Activated gamma-delta T cell (primary cell): ENCODE measurements at regions not wholly inside any gene's neighbourhood (a gene's known extent, or its start where the extent isn't known, plus 50 kb on each side); places are given as distances from the start of the nearest gene placed in this dataset.
"Not testable (repeated sequence)": the region's sequence is repeated elsewhere in the genome, so short reads cannot be mapped to it uniquely, and the experiment has no call there.

Source experiments
- DNase-seq: peaks from one replicate; lab custom pipeline; 2025; lab: John Stamatoyannopoulos, UW

DNA sequence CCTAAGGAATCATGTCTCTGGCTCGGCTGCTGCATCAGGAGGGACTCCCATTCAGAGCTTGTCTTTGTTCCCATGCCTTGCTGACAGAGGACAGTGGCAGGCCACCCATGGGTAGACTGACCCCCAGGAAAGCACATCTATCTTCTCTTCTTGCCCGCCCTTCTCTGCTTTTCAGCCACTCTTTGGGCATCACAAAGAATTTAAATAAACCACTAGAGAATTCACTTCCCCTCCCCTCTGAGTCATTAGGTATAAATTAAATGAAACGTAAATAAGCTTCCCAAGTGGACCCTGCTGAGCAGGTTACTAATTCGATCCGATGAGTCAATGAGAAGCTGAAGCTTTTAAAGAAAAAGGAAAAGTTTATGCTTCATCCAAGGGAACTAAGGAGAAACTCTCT lies 97.0 kb downstream of the DRD1 start:
- no peak for DNase-seq

DNA sequence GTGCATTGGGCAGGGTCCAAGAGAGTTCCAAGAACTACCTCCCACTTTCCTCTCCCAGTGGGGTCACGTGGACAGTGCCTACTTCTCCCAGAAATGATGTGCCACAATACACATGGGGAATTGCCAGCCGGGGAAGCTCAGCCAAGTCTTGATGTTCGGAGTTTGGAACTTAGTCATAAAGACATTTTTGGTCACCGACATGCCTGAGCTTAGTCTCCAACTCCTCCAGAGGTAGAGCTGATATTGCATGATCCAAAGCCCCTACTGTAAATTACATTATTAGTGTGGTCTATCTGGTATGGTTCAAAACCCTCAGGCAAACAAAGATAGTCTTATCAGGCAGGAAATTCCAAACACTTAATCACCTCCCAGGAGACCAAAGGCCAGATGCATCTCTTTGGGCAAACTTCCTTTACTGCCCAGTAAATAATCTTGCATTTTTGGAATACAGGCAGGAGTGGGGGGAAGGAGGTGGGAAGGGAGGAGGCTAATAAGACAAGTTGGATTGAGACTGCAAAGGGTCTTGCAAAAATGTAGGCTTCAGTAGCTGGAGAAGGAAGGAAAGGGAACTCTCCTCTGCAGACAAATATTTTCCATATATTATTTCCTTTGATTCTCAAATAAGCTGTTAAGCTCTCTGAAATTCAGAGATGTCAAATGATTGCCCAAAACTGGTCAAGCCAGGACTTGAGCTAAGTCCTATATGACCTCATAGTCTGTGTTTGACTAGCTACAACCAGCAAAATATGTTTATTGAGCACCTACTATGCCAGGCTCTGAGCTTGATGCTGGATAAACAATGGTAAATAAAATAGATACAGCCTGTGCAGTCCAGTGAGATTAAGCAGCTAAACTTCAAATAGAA lies 99.4 kb downstream of the DRD1 start:
- no peak for DNase-seq

DNA sequence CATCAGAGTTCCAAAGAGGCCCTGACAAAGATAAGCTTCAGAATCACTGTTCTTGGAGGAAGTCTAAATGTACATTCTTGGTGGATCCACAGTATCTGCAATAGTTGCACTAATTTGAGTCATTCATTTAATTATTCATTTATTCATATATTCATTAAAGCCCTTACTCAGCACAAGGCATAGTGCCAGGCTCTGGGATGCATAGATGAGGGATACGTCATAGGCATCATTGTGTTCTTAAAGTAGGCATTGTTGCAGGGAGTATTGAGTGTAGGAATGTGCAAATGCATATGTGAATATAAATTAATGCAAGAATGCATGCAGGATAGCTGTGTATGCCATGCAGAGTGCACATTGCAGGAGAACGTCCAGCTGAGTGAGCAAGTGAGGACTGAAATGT lies 100.7 kb downstream of the DRD1 start:
- no peak for DNase-seq

DNA sequence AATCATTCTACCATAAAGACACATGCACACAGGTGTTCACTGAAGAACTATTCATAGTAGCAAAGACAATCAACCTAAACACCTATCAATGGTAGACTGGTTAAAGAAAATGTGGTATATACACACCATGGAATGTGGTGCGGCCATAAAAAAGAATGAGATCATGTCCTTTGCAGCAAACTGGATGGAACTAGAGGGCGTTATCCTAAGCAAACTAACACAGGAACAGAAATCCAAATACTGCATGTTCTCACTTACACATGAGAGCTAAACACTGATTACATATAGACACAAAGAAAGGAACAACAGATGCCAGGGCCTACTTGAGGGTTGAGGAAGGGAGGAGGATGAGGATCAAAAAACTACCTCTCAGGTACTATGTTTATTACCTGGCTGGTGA lies 103.8 kb downstream of the DRD1 start:
- no peak for DNase-seq

DNA sequence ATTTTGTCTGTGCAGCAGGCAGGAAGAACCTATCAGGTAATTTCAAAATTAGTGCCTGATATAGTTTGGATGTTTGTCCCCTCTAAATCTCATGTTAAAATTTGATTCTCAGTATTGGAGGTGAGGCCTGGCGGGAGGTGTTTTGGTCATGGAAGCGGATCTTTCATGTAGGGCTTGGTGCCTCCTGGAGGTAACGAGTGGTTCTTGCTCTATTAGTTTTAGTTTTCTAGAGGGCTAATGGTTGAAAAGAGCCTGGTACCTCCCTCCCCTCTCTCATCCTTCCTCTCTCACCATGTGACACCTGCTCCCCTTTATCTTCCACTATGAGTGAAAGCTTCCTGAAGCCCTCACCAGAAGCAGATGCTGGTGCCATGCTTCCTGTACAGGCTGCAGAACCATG lies 106.3 kb downstream of the DRD1 start:
- no peak for DNase-seq

DNA sequence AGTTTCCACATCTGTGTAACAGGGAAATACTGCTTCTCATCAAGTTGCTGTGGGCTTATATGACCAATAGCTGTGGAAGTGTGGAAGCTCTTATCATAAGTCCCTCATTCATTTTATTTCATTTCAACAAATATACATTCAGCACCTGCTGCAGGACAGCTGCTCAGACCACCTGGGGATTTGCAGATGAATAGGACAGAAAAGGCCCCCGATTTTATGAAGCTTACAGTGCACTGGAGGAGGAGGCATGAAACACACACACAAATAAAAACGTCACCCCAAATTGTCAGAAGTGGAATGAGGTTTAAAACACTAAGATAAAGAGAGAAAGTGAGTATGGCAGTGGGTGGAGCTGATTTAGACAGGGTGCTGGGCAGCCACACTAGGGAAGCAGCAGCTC lies 107.2 kb downstream of the DRD1 start:
- DNase-seq, result no peak

DNA sequence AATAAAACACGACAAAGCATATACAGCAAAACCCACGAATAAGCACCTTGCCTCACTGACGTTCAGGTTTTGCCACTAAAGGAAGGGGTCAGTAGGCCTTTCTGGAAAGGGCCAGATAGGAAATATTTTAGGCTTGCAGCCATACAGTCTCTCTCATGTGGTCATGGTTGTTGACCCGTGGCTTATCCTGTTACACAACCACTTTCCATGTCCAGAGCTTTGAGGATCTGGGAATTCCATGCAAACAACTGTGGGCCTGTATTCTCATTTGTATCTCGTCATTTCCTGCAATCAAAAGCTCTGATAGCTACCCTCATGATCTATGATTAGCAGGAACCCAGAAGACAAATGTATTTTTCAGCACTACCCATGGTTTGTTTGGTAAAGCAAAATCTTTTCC lies 108.3 kb downstream of the DRD1 start:
- no peak for DNase-seq

DNA sequence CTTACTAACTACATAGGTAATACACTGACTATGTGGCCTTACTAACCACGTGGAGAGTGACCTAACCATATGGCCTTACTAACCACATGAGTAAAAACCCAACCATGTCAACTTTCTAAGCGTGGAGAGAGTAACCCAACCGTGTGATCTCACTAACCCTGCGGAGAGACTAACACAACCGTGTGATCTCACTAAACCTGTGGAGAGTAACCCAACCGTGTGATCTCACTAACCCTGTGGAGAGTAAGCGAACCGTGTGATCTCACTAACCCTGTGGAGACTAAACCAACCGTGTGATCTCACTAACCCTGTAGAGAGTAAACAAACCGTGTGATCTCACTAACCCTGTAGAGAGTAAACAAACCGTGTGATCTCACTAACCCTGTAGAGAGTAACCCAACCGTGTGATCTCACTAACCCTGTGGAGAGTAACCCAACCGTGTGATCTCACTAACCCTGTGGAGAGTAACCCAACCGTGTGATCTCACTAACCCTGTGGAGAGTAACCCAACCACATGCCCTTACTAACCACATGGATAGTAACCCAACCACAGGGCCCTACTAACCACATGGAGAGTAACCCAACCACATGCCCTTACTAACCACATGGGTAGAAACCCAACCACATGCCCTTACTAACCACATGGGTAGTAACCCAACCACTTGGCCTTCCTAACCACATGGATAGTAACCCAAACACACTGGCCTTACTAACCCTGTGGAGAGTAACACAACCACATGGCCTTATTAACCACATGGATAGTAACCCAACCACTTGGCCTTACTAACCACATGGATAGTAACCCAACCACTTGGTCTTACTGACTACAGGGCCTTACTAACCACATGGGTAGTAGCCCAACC lies 112.6 kb downstream of the DRD1 start:
- DNase-seq, result not testable (repeated sequence)

DNA sequence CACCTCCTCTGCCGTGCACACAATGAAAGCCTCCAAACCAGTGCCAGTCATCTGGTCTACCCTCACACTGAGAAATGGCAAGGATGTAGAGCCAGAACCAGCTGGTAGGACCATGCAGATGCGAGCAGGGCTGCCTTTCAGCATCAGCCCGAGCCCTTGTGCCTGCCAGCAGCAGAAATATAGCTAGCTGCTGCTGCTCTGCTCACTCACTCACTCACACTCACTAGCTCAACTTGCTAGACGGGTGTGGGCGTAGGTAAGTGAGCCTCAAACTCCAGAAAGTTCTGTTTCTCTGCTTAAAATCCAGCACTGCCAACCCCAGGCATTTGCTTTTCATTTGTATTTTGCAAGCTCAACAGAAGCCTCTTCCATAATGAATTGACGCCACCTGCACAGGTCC lies 114.0 kb downstream of the DRD1 start:
- DNase-seq, result no peak

DNA sequence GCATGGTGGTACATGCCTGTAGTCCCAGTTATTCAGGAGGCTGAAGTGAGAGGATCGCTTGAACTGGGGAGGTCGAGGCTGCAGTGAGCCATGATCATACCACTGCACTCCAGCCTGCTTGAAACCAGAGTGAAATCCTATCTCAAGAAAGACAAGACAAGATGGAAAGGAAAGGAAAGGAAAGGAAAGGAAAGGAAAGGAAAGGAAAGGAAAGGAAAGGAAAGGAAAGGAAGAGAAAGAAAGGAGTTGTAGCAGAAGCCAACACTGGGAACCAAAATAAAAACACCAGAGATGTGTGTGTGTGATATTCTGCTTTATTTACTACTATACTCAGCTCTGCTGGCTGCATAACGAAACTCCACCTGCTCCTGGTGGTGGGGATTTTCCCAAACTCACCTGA lies 115.3 kb downstream of the DRD1 start:
- no peak for DNase-seq

DNA sequence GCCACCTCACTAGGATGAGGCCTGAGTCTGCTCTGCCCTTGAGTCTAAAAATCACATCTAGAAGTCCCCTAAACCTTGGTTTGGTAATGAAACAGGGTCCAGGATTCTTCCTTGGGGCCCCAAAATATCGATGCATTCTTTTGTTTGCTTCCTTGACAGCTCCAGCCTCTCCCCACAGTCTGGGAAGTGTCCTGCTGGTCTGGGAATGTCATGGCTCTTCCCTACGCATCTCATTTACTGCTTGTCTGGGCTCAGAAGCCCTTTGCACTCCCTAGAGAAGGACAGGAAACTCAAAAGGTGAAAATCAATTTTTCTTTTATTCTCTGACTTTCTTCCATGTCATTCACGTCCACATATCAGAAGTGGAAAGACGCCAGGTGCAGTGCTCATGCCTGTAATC lies 115.8 kb downstream of the DRD1 start:
- DNase-seq, result no peak

DNA sequence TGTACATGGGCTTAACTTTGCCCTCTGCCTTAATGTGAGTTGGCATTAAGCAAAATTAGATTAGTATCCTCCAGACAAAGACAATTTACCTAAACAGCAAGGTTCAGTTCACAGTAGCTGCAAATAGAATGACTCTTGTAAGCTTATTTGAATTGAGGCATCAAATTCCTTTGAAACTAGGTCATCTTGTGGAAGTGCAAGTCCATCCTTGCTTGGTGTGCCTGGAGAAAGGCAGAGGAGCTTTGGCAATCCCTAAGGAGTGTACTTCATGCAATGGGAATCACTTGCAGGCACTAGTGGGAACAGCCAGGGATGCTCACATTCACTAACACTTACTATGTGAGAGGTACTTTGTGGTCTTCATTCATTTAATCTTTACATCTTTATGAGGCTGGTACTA lies 118.3 kb downstream of the DRD1 start:
- no peak for DNase-seq

DNA sequence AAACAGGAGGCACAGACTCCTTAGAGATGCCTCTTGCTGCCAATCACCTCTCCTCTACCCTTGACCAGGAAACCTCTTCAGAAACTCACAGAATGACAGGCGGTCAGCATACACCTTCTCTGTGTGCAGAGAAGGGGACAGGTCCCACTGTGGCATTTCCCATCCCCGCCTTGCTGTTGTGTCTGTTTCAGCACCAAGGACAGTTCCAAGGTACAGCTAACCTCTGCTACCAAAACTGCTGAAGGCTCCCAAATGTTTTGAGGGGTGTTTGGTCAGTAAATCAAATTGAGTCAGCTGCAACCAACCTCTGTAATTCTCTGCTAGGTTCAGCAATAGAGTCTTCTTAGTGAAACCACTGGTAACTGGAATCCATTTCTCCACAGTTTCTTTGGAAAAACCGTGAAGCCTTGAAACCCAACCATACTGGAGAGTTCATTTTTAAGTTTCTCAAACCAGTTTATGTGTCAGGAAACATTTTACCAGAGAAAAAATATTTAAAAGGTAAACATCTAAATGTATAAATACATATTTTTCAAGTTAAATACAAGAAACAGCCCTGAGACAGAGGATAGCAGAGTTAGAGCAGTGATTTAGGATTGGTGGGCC lies 122.0 kb downstream of the DRD1 start:
- DNase-seq, result no peak

DNA sequence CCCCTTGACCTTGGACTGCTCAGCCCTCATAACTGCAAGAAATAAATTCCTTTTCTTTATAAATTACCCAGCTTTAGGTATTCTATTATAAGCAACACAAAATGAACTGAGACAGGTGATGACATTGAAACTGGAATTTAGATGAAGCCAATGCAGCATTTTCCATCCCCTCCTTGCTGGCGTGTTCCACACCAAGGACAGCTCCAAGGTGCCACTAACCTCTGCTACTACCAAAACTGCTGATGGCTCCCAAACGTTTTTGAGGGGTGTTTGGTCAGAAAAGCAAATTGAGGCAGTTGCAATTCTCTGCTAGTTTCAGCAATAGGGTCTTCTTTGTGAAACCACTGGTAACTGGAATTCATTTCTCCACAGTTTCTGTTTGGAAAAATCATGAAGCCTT lies 124.8 kb downstream of the DRD1 start:
- no peak for DNase-seq

DNA sequence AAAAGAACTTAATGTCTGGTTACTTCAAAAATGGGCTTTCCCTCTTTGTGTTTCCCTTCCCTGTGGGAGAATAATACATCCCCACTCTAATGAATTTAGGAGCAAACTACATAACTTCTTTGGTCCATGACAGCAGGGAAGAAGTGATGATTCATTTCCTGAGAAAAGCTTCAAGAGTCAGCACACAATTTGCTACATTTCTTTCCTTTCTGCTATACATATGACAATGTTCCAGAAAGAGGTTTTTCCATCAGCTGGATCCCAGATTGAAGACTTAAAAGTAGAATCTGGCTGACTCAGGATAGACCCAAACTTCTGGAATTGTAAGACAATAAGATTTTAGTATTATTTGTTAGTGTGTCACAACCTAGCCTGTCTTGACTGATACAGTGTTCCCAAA lies 126.1 kb downstream of the DRD1 start:
- DNase-seq, result no peak

DNA sequence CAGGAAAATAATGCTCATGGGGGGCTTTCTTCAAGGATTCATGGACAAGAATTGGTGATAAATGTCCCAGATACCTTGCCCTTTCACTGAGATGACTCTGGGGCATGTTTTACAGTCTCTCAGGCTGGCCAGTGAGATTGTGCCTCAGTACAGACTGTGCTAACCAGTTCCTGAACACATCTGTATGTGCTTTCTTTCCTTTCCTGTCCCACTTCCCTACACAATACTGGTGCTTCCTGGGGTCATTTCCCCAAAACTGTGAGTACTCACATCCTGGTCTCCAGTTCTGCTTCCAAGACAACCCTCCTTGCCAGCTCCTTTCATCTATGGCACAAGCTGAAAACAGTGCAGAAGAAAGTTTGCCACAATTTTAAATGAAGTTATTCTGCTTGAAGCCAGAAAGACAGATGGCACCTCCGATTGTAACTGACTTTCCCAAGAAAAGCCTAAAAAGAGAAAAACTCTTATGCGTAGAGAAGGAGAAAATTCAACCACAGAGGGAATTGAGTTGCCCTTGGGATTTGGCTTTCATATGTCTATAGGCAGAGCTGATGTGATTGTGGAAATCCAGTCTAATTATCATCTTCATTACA lies 134.7 kb downstream of the DRD1 start:
- no peak for DNase-seq

DNA sequence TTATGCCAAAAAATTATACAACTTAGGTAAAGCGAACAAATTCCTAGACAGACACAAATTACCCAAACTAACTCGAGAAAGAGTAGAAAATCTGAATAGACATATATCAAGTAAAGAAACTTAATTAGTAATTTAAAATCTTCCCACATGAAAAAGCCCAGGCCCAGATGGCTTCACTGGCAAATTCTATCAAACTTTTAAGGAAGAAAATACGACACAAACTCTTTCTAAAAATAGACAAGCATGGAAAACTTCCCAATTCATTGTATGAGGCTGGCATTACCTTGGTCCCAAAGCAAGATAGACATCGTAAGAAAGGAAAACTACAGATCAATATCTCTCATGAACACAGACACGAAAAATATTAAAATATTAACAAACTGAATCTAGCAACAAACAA lies 135.3 kb downstream of the DRD1 start:
- no peak for DNase-seq

DNA sequence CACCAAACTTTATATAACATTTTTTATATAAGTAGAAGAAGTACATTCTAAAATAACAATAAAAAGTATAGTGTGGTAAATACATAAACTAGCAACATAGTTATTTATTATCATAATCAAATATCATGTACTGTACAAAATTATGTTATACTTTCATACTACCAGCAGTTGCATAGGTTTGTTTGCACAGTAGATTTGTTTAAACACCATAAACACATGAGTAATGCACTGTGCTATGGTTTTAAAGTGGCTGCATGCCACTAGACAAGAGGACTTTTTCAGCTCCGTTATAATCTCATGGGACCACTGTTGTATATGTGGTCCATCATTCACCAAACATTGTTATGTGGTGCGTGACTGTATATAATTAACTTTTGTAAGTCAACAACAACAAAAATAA lies 137.6 kb downstream of the DRD1 start:
- DNase-seq, result no peak

DNA sequence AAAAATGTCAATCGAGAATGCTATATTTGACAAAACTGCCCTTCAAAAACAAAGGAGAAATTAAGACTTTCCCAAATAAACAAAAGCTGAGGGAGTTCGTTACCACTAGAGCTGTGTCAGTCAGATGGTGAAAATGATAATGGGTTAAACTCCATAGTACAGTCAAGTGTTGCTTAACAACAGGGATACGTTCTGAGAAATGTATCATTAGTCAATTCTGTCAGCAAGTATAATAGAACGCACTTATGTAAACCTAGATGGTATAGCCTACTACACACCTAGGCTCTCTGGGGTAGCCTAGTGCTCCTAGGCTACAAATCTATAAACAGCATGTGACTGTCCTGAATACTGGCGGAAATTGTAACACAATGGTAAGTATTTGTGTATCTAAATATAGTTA lies 138.7 kb downstream of the DRD1 start:
- DNase-seq, result no peak

DNA sequence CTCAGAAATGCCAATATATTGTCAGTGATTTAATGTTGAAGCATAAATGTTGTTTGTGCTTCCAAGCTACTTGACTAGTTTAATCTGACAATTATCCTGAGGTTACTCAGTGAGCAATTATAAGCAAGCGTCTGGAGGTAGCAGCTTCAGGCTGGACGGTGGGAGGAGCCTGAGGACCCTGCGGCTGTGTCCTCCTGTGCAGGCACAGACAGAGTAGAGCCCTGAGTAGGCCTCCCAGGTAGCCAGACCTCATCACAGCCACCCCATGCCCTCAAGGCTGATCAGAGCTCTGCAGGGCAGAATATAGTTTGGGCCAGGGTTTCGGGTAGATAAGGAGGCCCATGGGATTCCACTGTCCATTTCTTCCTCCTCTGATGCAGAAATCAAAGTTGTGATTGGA lies 153.6 kb downstream of the DRD1 start:
- no peak for DNase-seq

DNA sequence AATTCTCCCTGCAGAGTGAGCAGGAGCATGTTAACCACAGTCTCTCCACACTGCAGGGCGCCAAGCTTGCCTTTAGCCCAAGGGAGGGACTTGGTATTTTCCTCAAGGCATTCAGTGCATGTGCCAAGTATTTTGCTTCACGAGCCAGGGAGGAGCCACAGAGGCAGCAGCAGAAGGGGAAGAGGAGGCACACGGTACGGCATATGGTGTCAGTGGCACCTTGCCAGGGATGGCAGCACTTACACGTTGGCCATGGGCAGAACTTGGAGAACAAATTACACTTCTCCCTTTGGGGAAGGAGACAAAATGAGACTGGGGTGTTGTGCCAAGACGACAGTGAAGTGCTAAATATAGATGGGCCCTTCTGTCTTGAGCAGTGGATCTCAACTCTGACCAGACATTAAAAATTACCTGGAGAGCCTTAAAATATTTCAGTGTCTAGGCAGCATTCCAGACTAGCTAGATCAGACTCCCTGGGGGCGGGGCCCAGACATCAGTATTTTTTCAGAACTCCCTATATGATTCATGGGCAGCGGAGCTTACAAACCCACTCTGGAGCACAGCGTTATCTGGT lies 155.8 kb downstream of the DRD1 start:
- no peak for DNase-seq

DNA sequence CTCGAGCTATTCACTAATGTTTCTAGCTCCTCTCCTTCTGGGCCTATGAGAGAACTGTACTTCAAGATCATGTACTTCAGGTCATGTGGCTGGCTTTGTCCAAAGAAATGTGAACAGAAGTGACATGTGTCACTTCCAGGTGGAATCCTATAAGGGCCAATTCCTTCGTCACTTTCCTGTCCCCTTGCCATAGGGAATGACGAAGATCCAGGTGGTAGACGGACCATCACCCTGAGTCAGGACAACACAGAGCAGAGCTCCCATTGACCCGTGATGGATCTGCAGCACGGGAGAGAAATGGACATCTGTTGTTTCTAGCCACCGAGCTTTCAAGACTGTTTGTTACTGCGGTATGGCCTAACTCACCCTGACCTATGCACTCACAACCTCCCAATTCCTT lies 157.0 kb downstream of the DRD1 start:
- DNase-seq, result no peak
